NB4 (cell line): ENCODE measurements at regions not wholly inside any gene's neighbourhood (a gene's known extent, or its start where the extent isn't known, plus 50 kb on each side); places are given as distances from the start of the nearest gene placed in this dataset.

ENCODE experiments used
- DNase-seq: peaks from one replicate; pipeline ENCODE4 v3.0.0; 2010; ENCODE audit warnings: low read depth
- H3K4me3 ChIP-seq: one replicate; pipeline ENCODE4 v1.5.1; 2011; ENCODE audit warnings: mild to moderate bottlenecking, low read depth, low read length, moderate library complexity
- CTCF ChIP-seq: IDR thresholded peaks from one replicate; pipeline ENCODE4 v1.5.1; 2012; ENCODE audit warnings: low read depth, low read length
- MYC ChIP-seq: IDR thresholded peaks from 2 replicates; pipeline ENCODE4 v1.6.1; 2011; ENCODE audit warnings: low read depth, low read length
- POLR2A ChIP-seq: IDR thresholded peaks from 2 replicates; pipeline ENCODE4 v1.6.1; 2011; ENCODE audit warnings: mild to moderate bottlenecking; ENCODE audit not compliant: insufficient read length; ENCODE audit errors: extremely low read depth
- TF ChIP-seq, protein P1 (sequence below): IDR thresholded peaks from 2 replicates; pipeline ENCODE4 v1.6.1; 2011; ENCODE audit warnings: low read depth, low read length

DNA sequence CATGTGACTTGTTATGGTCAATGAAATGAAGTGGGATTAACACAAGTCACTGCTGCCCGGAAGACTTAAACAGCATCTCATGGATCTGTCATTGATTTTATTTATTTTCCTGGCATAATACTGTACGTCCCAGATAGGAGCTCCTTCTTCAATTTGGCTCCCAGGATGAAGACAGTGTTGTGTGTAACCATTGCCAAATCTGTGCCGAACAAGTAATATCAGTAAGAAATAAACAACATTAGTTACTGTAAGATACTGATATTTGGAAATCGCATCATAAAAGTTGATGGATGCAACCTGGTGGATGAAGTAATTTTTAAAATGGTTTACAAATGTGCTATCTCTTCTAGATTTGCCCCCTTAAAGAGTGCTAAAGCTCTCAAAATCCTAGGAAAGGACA lies 419.0 kb upstream of the MMADHC start:
- H3K4me3 ChIP-seq = no peak overlapping the region
- DNase-seq = no peak
- TF ChIP-seq POLR2A (no peak), MYC (no peak), CTCF (no peak)
- TF ChIP-seq, protein P1, sequence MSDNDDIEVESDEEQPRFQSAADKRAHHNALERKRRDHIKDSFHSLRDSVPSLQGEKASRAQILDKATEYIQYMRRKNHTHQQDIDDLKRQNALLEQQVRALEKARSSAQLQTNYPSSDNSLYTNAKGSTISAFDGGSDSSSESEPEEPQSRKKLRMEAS = no peak

GRCh38 chr2:150003544-150003943 lies 416.0 kb upstream of the MMADHC start:
- H3K4me3 ChIP-seq = no peak overlapping the region
- DNase-seq = no peak
- no peak for TF ChIP-seq CTCF
- TF ChIP-seq, protein P1 = no peak
- TF ChIP-seq MYC = no peak
- no peak for TF ChIP-seq POLR2A

- H3K4me3 ChIP-seq = no peak overlapping the region
- no peak for DNase-seq
- TF ChIP-seq CTCF (no peak), POLR2A (no peak), MYC (no peak)
These were observed 414.2 kb upstream of the MMADHC start for GRCh38 chr2:150001788-150002187.

GRCh38 chr2:149996901-149997300 lies 409.3 kb upstream of the MMADHC start:
- TF ChIP-seq POLR2A (no peak), MYC (no peak), CTCF (no peak)
- TF ChIP-seq, protein P1 = no peak
- DNase-seq = no peak
- H3K4me3 ChIP-seq = no peak overlapping the region

GRCh38 chr2:149994057-149994728 lies 406.6 kb upstream of the MMADHC start:
- no peak overlapping the region for H3K4me3 ChIP-seq
- no peak for TF ChIP-seq CTCF
- TF ChIP-seq MYC = no peak
- TF ChIP-seq POLR2A = no peak
- TF ChIP-seq, protein P1 = no peak
- DNase-seq = no peak

DNA sequence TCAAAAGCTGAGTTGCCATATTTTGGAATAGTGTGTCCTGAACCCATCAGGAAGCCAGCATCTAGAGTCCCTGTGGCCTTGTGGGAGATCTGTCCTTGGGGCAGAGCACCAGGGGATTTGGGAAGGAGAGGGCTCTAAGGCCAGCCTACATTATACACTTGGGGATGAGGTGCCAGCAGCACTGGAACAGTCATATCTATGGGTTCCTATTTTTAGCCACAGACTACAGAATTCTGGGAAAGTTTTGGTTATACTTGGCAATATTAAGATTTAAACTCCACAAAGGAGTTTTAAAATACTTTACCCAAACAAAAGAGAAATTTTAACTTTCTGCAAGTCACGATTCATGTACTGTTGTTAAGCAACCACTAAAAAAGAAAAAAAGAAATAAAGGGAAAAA lies 405.7 kb upstream of the MMADHC start:
- TF ChIP-seq CTCF (no peak), POLR2A (no peak), MYC (no peak)
- TF ChIP-seq, protein P1 = no peak
- no peak for DNase-seq
- H3K4me3 ChIP-seq = no peak overlapping the region
